Uterus (tissue), 3 donors: ENCODE measurements at regions not wholly inside any gene's neighbourhood (a gene's known extent, or its start where the extent isn't known, plus 50 kb on each side); places are given as distances from the start of the nearest gene placed in this dataset.

Source experiments
- DNase-seq, 2 donors: peaks; one replicate each; pipeline ENCODE4 v3.0.0-alpha.2; 2019 to 2020
- H3K27ac ChIP-seq, 2 donors: fragments of 200-600 bp; sonication (generic); 1 replicate in 1 of 2; 2 replicates in 1 of 2; pipeline ENCODE4 v1.5.1; 2016 to 2018
- H3K27me3 ChIP-seq, 2 donors: fragments of 200-600 bp; sonication (generic); one replicate each; pipeline ENCODE4 v1.5.1; 2018 to 2019; ENCODE audit warnings: control low read depth in 1 of 2
- H3K36me3 ChIP-seq, 2 donors: fragments of 200-600 bp; sonication (generic); one replicate each; pipeline ENCODE4 v1.5.1; 2019; ENCODE audit warnings: control low read depth in 1 of 2
- H3K4me1 ChIP-seq, 2 donors: fragments of 200-600 bp; sonication (generic); one replicate each; pipeline ENCODE4 v1.5.1; 2018 to 2019; ENCODE audit warnings: control low read depth in 1 of 2
- H3K4me3 ChIP-seq, 2 donors: fragments of 200-600 bp; sonication (generic); 1 replicate in 1 of 2; 2 replicates in 1 of 2; pipeline ENCODE4 v1.5.1; 2018 to 2019; ENCODE audit warnings: mild to moderate bottlenecking in 1 of 2
- H3K9me3 ChIP-seq, 2 donors: fragments of 200-600 bp; sonication (generic); one replicate each; pipeline ENCODE4 v1.5.1; 2019; ENCODE audit warnings: control low read depth in 1 of 2
- POLR2A ChIP-seq, 2 donors: fragments of 450-650 bp; IDR thresholded peaks; one replicate each; pipeline ENCODE4 v1.6.1; 2016; ENCODE audit warnings: antibody characterized with exemption in 2 of 2, mild to moderate bottlenecking in 1 of 2, moderate library complexity in 1 of 2
- intact Hi-C: fragments of 100-400 bp; cut with DNase I; formaldehyde crosslinking; loops from one replicate; pipeline ENCODE4 v1.15.1; 2023; ENCODE audit warnings: low total_unique reads
- TF ChIP-seq, protein P1 (sequence below), 4 experiments: fragments of 200-600 bp in 2 of 4; fragments of 450-650 bp in 2 of 4; sonication (generic) in 2 of 4; IDR thresholded peaks; one replicate each; pipeline ENCODE4 v1.5.1; 2016 to 2019; ENCODE audit warnings: antibody characterized with exemption in 4 of 4, mild to moderate bottlenecking in 2 of 4, moderate library complexity in 1 of 4
- donor health status: DM: yes; HTN: yes; CAD: no.

- no peak for DNase-seq
- H3K4me1 ChIP-seq: no peaks in the 10 kb centered on the region
- H3K27ac ChIP-seq: no peak overlapping the region
- no peak overlapping the region for H3K4me3 ChIP-seq
- H3K9me3 ChIP-seq: no peaks in the 10 kb centered on the region
- no peaks in the 10 kb centered on the region for H3K36me3 ChIP-seq
- TF ChIP-seq, protein P1, sequence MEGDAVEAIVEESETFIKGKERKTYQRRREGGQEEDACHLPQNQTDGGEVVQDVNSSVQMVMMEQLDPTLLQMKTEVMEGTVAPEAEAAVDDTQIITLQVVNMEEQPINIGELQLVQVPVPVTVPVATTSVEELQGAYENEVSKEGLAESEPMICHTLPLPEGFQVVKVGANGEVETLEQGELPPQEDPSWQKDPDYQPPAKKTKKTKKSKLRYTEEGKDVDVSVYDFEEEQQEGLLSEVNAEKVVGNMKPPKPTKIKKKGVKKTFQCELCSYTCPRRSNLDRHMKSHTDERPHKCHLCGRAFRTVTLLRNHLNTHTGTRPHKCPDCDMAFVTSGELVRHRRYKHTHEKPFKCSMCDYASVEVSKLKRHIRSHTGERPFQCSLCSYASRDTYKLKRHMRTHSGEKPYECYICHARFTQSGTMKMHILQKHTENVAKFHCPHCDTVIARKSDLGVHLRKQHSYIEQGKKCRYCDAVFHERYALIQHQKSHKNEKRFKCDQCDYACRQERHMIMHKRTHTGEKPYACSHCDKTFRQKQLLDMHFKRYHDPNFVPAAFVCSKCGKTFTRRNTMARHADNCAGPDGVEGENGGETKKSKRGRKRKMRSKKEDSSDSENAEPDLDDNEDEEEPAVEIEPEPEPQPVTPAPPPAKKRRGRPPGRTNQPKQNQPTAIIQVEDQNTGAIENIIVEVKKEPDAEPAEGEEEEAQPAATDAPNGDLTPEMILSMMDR (IDR thresholded peaks at IDR 0.05): no peak
- no peak for TF ChIP-seq POLR2A (IDR thresholded peaks at IDR 0.05)
- intact Hi-C loops: no loop called here
- no peaks in the 10 kb centered on the region for H3K27me3 ChIP-seq
Measured at GRCh38 chr5:85906460-85906859, 711.3 kb upstream of the COX7C start.

GRCh38 chr5:85910335-85910734 is 707.4 kb upstream of the COX7C start:
- no peaks in the 10 kb centered on the region for H3K4me1 ChIP-seq
- H3K27ac ChIP-seq: no peak overlapping the region

DNA sequence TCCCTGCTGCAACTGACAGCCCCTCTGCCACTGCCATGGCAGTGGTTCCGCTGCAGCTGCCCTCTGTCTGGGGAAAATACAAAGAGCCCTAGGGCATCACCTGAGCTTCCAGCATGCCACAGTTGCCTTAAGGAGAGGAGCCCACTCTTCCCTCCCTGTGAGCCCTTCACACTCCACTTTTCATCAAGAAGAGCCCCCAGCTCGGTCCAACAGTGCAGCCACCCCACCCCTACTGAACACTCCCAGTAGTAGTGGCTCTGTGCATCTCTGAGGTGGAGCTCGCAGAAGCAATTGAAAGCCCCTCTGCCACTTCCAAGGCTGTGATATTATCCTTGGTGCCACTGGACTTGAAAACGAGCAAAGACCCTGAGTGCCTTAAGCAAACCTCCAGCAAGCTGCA is 696.8 kb upstream of the COX7C start:
- Histone ChIP-seq H3K27me3 (no peaks in the 10 kb centered on the region), H3K4me3 (no peak overlapping the region), H3K36me3 (no peaks in the 10 kb centered on the region), H3K9me3 (no peaks in the 10 kb centered on the region), H3K4me1 (no peaks in the 10 kb centered on the region), H3K27ac (no peak overlapping the region)
- TF ChIP-seq, protein P1 (IDR thresholded peaks at IDR 0.05): no peak
- no peak for TF ChIP-seq POLR2A (IDR thresholded peaks at IDR 0.05)
- no peak for DNase-seq
- intact Hi-C loops: no loop called here

More at GRCh38 chr5:85910335-85910734, 707.4 kb upstream of the COX7C start:
- Histone ChIP-seq H3K4me3 (no peak overlapping the region), H3K9me3 (no peaks in the 10 kb centered on the region), H3K27me3 (no peaks in the 10 kb centered on the region), H3K36me3 (peaks cover 0 to 2% of the 10 kb centered on the region in 2 donors)
- no peak for TF ChIP-seq POLR2A (IDR thresholded peaks at IDR 0.05)
- DNase-seq: no peak
- intact Hi-C loops: no loop called here

GRCh38 chr5:85921590-85921989 is 696.2 kb upstream of the COX7C start:
- TF ChIP-seq POLR2A (IDR thresholded peaks at IDR 0.05): no peak
- TF ChIP-seq, protein P1 (IDR thresholded peaks at IDR 0.05): no peak
- no peak overlapping the region for H3K4me3 ChIP-seq
- no peak overlapping the region for H3K27ac ChIP-seq
- H3K9me3 ChIP-seq: no peaks in the 10 kb centered on the region
- intact Hi-C loops: no loop called here
- DNase-seq: no peak
- H3K27me3 ChIP-seq: no peaks in the 10 kb centered on the region
- no peaks in the 10 kb centered on the region for H3K36me3 ChIP-seq
- H3K4me1 ChIP-seq: no peaks in the 10 kb centered on the region

DNA sequence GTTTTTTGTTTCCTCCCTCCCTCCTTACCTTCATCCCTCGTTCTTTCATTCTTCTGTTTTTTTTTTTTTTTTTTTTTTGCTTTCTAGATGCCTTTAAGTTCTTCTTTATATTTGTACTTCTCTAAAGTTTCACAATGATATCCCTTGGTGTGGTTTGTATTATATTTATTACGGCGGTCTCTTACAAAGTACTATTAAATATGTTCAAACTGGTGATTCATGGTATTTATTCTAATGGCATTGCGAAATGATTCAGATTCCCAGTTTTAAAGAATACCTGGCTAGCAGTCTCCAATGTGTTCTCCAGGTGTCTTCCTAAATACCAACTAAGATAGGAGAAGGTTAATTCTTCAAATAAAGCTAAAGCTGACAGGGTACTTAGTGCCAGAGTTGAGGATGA is 690.1 kb upstream of the COX7C start:
- H3K27me3 ChIP-seq: no peaks in the 10 kb centered on the region
- TF ChIP-seq POLR2A (IDR thresholded peaks at IDR 0.05): no peak
- TF ChIP-seq, protein P1 (IDR thresholded peaks at IDR 0.05): no peak
- H3K9me3 ChIP-seq: no peaks in the 10 kb centered on the region
- intact Hi-C loops: no loop called here
- no peaks in the 10 kb centered on the region for H3K4me1 ChIP-seq
- no peak for DNase-seq
- no peaks in the 10 kb centered on the region for H3K36me3 ChIP-seq
- H3K27ac ChIP-seq: no peak overlapping the region
- H3K4me3 ChIP-seq: no peak overlapping the region

DNA sequence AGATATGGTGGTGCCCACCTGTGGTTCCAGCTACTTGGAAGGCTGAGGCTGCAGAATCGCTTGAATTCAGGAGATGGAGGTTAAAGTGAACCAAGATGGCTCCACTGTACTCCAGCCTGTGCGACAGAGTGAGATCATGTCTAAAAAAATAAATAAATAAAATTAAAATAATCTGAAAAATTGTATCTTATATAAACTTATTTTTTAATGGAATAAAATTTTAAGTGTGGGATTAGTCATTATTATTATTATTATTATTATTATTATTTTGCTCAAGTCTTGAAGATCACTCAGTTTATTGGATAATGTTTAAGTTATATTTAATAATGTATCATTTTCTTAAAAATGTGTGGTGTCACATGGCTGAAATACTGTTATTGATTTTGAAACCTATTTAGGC is 688.0 kb upstream of the COX7C start:
- DNase-seq: no peak
- H3K27ac ChIP-seq: no peak overlapping the region
- H3K36me3 ChIP-seq: no peaks in the 10 kb centered on the region
- H3K9me3 ChIP-seq: no peaks in the 10 kb centered on the region
- TF ChIP-seq, protein P1 (IDR thresholded peaks at IDR 0.05): no peak
- no peak for TF ChIP-seq POLR2A (IDR thresholded peaks at IDR 0.05)
- H3K27me3 ChIP-seq: no peaks in the 10 kb centered on the region
- no peaks in the 10 kb centered on the region for H3K4me1 ChIP-seq
- intact Hi-C loops: no loop called here
- H3K4me3 ChIP-seq: no peak overlapping the region
